ENCODE measurements at regions not wholly inside any gene's neighbourhood (a gene's known extent, or its start where the extent isn't known, plus 50 kb on each side); places are given as distances from the start of the nearest gene placed in this dataset.

DNA sequence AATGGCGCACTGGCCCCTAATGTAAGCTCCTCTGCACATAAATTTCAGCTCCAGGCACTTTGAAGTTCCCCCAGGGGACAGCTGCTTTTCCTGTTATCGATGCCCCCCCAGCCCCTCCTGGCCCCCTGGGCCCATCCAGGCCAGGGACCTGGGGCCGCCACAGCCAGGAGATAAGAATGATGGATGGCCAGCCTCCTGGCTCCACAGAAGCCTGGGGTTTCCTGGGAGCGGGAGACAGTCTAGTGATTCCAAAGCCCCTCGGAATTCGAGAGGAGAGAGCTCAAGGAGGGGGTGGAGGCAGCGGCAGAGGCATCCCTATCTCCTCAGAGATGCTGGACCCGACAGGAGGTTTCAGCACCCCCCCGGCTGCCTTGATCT, 98.4 kb upstream of the HAND1 start:
- TF ChIP-seq EZH2 (IDR thresholded peaks at IDR 0.05) (no peak), POLR2AphosphoS5 (IDR thresholded peaks at IDR 0.05; ENCODE audit: borderline replicate concordance, low read depth, low read length) (no peak), FOXP2 (optimal IDR thresholded peaks at IDR 0.05; ENCODE audit: control extremely low read depth, extremely low read length, insufficient read depth) (no peak)
